ENCODE measurements at regions not wholly inside any gene's neighbourhood (a gene's known extent, or its start where the extent isn't known, plus 50 kb on each side); places are given as distances from the start of the nearest gene placed in this dataset.

GRCh38 chr2:221337957-221338685, 234.0 kb downstream of the EPHA4 start:
- Histone ChIP-seq H3K27ac (ENCODE audit: low read depth in 2 of 2, low read length in 2 of 2) (no peak overlapping the region), H3K4me1 (ENCODE audit: control insufficient read depth in 2 of 3, insufficient read depth in 2 of 3, low read depth in 1 of 3, low read length in 3 of 3) (no peaks in the 10 kb centered on the region), H3K4me3 (ENCODE audit: low read length in 3 of 3) (no peak overlapping the region), H3K9ac (ENCODE audit: low read length in 3 of 3) (no peak overlapping the region), H3K9me3 (ENCODE audit: control insufficient read depth in 2 of 3, insufficient read depth in 1 of 3, low read length in 3 of 3) (no peaks in the 10 kb centered on the region), H3K36me3 (ENCODE audit: control insufficient read depth in 2 of 3, insufficient read depth in 3 of 3, low read length in 3 of 3) (no peaks in the 10 kb centered on the region), H3K27me3 (ENCODE audit: control insufficient read depth, insufficient read depth, low read length) (no peaks in the 10 kb centered on the region)
- DNase-seq (peak in 2 of 5 donors; percentile 60 to 62), FAIRE-seq (no peak)
- intact Hi-C loops (cut with DNase I), result no loop called here
- TF ChIP-seq, protein P1, sequence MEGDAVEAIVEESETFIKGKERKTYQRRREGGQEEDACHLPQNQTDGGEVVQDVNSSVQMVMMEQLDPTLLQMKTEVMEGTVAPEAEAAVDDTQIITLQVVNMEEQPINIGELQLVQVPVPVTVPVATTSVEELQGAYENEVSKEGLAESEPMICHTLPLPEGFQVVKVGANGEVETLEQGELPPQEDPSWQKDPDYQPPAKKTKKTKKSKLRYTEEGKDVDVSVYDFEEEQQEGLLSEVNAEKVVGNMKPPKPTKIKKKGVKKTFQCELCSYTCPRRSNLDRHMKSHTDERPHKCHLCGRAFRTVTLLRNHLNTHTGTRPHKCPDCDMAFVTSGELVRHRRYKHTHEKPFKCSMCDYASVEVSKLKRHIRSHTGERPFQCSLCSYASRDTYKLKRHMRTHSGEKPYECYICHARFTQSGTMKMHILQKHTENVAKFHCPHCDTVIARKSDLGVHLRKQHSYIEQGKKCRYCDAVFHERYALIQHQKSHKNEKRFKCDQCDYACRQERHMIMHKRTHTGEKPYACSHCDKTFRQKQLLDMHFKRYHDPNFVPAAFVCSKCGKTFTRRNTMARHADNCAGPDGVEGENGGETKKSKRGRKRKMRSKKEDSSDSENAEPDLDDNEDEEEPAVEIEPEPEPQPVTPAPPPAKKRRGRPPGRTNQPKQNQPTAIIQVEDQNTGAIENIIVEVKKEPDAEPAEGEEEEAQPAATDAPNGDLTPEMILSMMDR (IDR thresholded peaks at IDR 0.05; ENCODE audit: borderline replicate concordance, extremely low read depth, insufficient read depth), result no peak

DNA sequence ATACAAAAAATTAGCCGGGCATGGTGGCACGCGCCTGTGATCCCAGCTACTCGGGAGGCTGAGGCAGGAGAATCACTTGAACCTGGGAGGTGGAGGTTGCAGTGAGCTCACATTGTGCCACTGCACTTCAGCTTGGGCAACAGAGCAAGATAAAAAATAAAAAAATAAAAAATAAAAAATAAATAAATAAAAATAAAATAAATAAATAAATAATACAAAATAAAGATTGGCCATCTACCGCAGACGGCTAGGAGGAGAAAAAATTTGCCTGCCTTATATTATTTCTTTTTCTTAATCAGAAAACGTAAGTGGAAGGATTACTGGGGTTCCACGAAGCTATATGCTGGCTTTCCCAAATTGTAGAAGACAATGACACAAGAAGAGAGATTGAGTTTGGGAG, 229.7 kb downstream of the EPHA4 start:
- DNase-seq (no peak), FAIRE-seq (no peak)
- Histone ChIP-seq H3K9ac (ENCODE audit: low read length in 3 of 3) (no peak overlapping the region), H3K4me3 (ENCODE audit: low read length in 3 of 3) (no peak overlapping the region), H3K27me3 (ENCODE audit: control insufficient read depth, insufficient read depth, low read length) (no peaks in the 10 kb centered on the region), H3K36me3 (ENCODE audit: control insufficient read depth in 2 of 3, insufficient read depth in 3 of 3, low read length in 3 of 3) (no peaks in the 10 kb centered on the region), H3K27ac (ENCODE audit: low read depth in 2 of 2, low read length in 2 of 2) (no peak overlapping the region), H3K9me3 (ENCODE audit: control insufficient read depth in 2 of 3, insufficient read depth in 1 of 3, low read length in 3 of 3) (no peaks in the 10 kb centered on the region), H3K4me1 (ENCODE audit: control insufficient read depth in 2 of 3, insufficient read depth in 2 of 3, low read depth in 1 of 3, low read length in 3 of 3) (no peaks in the 10 kb centered on the region)
- TF ChIP-seq, protein P1 (IDR thresholded peaks at IDR 0.05; ENCODE audit: borderline replicate concordance, extremely low read depth, insufficient read depth), result no peak
- intact Hi-C loops (cut with DNase I), result no loop called here

DNA sequence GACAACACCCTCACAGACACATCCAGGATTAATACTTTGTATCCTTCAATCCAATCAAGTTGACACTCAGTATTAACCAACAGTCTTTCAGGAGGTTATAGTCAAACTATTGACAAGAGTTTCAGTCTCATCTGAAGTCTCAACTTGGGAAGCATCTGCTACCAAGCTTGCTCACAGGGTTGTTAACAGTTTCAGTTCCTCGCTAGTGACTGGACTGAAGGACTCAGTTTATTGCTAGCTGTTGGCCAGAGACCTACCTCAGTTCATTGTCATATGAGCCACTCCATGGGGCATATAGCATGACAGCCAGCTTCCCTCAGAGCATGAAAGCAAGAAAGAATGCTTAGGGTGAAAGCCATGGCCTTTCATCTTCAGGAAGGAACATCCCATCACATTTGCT, 228.6 kb downstream of the EPHA4 start:
- H3K4me1 ChIP-seq (ENCODE audit: control insufficient read depth in 2 of 3, insufficient read depth in 2 of 3, low read depth in 1 of 3, low read length in 3 of 3), result no peaks in the 10 kb centered on the region
- DNase-seq, result no peak
- no peak for FAIRE-seq
- no peak overlapping the region for H3K4me3 ChIP-seq (ENCODE audit: low read length in 3 of 3)
- H3K9me3 ChIP-seq (ENCODE audit: control insufficient read depth in 2 of 3, insufficient read depth in 1 of 3, low read length in 3 of 3), result no peaks in the 10 kb centered on the region
- H3K27ac ChIP-seq (ENCODE audit: low read depth in 2 of 2, low read length in 2 of 2), result no peak overlapping the region
- TF ChIP-seq, protein P1 (IDR thresholded peaks at IDR 0.05; ENCODE audit: borderline replicate concordance, extremely low read depth, insufficient read depth), result no peak
- H3K27me3 ChIP-seq (ENCODE audit: control insufficient read depth, insufficient read depth, low read length), result no peaks in the 10 kb centered on the region
- intact Hi-C loops (cut with DNase I), result no loop called here
- no peak overlapping the region for H3K9ac ChIP-seq (ENCODE audit: low read length in 3 of 3)
- H3K36me3 ChIP-seq (ENCODE audit: control insufficient read depth in 2 of 3, insufficient read depth in 3 of 3, low read length in 3 of 3), result no peaks in the 10 kb centered on the region

DNA sequence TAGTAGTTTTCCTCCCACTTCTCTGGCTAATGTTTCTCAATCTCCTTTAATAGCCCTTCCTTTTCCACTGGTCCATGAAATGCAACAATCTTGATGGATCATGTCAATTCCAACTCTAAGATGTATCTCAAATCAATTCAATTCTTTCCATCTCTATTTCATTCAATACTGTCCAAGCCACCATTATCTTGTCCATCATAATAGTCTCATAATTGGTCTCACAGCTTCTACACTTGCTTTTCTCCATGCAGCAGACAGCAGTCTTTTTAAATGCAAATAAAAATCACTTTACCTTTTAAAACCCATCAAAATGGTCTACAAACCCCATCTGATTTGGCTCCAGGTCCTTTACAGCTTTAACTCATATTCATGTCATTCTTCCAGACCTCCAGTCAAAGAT, 226.6 kb downstream of the EPHA4 start:
- Histone ChIP-seq H3K36me3 (ENCODE audit: control insufficient read depth in 2 of 3, insufficient read depth in 3 of 3, low read length in 3 of 3) (no peaks in the 10 kb centered on the region), H3K27ac (ENCODE audit: low read depth in 2 of 2, low read length in 2 of 2) (no peak overlapping the region), H3K9me3 (ENCODE audit: control insufficient read depth in 2 of 3, insufficient read depth in 1 of 3, low read length in 3 of 3) (no peaks in the 10 kb centered on the region), H3K27me3 (ENCODE audit: control insufficient read depth, insufficient read depth, low read length) (no peaks in the 10 kb centered on the region), H3K9ac (ENCODE audit: low read length in 3 of 3) (no peak overlapping the region), H3K4me3 (ENCODE audit: low read length in 3 of 3) (no peak overlapping the region), H3K4me1 (ENCODE audit: control insufficient read depth in 2 of 3, insufficient read depth in 2 of 3, low read depth in 1 of 3, low read length in 3 of 3) (no peaks in the 10 kb centered on the region)
- intact Hi-C loops (cut with DNase I), result no loop called here
- DNase-seq (no peak), FAIRE-seq (no peak)
- TF ChIP-seq, protein P1 (IDR thresholded peaks at IDR 0.05; ENCODE audit: borderline replicate concordance, extremely low read depth, insufficient read depth), result no peak

All from kidney (tissue), 13 donors.